Upper lobe of left lung (tissue), 4 donors: ENCODE measurements at regions not wholly inside any gene's neighbourhood (a gene's known extent, or its start where the extent isn't known, plus 50 kb on each side); places are given as distances from the start of the nearest gene placed in this dataset.

ENCODE experiments used
- CTCF ChIP-seq, 6 experiments: fragments of 450-650 bp in 4 of 6; fragments of 200-600 bp in 2 of 6; sonication (generic) in 2 of 6; IDR thresholded peaks; one replicate each; pipeline ENCODE4 v1.5.1; 2016 to 2019; ENCODE audit warnings: antibody characterized with exemption in 6 of 6
- EP300 ChIP-seq, 4 donors: sonication (generic); formaldehyde crosslinking; IDR thresholded peaks; one replicate each; pipeline ENCODE4 v1.5.1; 2017; ENCODE audit warnings: antibody characterized with exemption in 4 of 4, control low read depth in 2 of 4
- POLR2A ChIP-seq, 4 donors: fragments of 450-650 bp; IDR thresholded peaks; one replicate each; pipeline ENCODE4 v1.5.1; 2016 to 2017; ENCODE audit warnings: antibody characterized with exemption in 4 of 4, mild to moderate bottlenecking in 2 of 4
- POLR2AphosphoS5 ChIP-seq, 2 donors: sonication (generic); formaldehyde crosslinking; IDR thresholded peaks; one replicate each; pipeline ENCODE4 v1.5.1; 2017; ENCODE audit warnings: antibody characterized with exemption in 2 of 2

GRCh38 chr1:98098473-98098872 is 177.6 kb upstream of the DPYD start:
- TF ChIP-seq CTCF (IDR thresholded peaks at IDR 0.05) (no peak), POLR2AphosphoS5 (IDR thresholded peaks at IDR 0.05) (no peak), POLR2A (IDR thresholded peaks at IDR 0.05) (no peak), EP300 (IDR thresholded peaks at IDR 0.05) (no peak)
